HG02938 (cell line): ENCODE measurements at regions not wholly inside any gene's neighbourhood (a gene's known extent, or its start where the extent isn't known, plus 50 kb on each side); places are given as distances from the start of the nearest gene placed in this dataset.
"Not testable (repeated sequence)": the region's sequence is repeated elsewhere in the genome, so short reads cannot be mapped to it uniquely, and the experiment has no call there.

ENCODE experiments used
- ATAC-seq: cut with Tn5 transposase; IDR thresholded peaks from one replicate; pipeline ENCODE4 v1.9.1; 2021; ENCODE audit warnings: mild to moderate bottlenecking, moderate library complexity; ENCODE audit not compliant: unreplicated experiment

GRCh38 chr3:15903164-15903563, 105.4 kb upstream of the ANKRD28 start:
- ATAC-seq = no peak

- ATAC-seq = no peak
Measured at GRCh38 chr3:15903759-15904720, 106.3 kb upstream of the ANKRD28 start.

GRCh38 chr3:15905041-15905440, 107.3 kb upstream of the ANKRD28 start:
- no peak for ATAC-seq

- ATAC-seq = not testable (repeated sequence)
Measured at GRCh38 chr3:15907403-15907802, 109.6 kb upstream of the ANKRD28 start.

DNA sequence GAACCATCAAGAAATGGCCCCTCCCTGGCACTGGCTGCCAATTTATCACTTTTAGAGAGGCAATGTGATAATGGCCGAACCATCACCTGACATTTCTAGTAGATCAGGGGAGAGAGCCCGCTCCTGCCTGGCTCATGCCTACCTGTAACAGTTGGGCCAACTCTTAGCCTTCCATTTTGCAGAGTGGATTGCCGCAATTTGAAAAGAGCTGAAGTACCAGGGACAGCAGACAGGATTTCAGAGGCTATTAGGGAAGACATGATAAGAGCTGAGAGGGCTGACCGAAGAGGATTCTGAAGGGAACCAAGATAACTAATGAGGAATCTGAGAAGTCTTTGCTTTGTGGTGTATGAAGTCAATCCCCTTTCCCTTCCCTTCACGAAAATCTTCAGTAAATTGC, 121.2 kb upstream of the ANKRD28 start:
- ATAC-seq = no peak

- ATAC-seq = no peak
Measured at GRCh38 chr3:15919971-15920370, 122.2 kb upstream of the ANKRD28 start.

GRCh38 chr3:15923640-15924405, 126.0 kb upstream of the ANKRD28 start:
- no peak for ATAC-seq

DNA sequence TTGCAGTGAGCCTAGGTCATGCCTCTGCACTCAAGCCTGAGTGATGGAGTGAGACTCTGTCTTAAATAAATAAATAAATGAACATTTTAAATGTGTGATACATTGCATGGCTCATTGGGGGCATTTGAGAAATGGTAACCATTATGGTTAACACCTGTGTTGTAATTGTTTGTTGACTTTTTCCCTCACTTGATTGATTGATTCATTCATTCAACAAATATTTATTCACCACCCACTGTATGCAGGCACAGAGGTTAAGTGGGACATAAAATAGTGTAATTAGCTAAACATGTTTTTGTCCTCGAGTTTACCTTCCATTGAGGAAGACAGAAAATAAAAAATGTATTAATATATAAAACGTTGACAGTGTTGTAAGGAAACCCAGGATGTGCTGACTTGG, 127.1 kb upstream of the ANKRD28 start:
- ATAC-seq = no peak

DNA sequence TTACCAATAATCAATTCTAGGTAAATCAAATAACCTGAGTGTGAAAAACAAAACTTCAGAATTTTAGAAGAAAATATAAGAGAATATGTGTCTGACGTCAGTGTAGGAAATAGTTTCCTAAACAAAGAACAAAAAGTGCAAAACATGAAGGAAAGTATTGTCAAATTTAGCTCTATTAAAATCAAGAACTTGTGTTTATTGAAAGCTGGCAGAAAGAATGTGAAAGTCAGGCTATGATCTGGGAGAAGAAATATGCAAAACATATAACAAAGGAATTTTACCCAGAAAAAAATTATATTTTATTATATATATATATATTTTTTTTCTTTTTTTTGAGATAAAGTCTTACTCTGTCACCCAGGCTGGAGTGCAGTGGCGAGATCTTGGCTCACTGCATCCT, 129.1 kb upstream of the ANKRD28 start:
- ATAC-seq = no peak

DNA sequence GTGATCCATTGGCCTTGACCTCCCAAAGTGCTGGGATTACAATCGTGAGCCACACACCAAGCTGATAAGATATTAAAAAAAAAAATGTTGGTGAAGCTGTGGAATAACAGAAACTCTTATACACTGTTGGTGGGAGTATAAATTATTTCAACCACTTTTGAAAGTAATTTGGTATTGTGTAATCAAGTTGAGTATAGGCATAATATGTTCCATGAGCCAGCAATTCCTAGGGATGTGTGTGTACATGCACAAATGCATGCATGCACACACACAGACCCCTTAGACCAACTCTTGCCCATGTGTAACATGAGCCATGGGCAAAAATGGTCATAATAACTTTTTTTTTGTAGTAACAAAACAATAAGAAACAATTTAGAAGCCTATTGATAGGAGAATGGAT, 130.2 kb upstream of the ANKRD28 start:
- ATAC-seq = no peak

DNA sequence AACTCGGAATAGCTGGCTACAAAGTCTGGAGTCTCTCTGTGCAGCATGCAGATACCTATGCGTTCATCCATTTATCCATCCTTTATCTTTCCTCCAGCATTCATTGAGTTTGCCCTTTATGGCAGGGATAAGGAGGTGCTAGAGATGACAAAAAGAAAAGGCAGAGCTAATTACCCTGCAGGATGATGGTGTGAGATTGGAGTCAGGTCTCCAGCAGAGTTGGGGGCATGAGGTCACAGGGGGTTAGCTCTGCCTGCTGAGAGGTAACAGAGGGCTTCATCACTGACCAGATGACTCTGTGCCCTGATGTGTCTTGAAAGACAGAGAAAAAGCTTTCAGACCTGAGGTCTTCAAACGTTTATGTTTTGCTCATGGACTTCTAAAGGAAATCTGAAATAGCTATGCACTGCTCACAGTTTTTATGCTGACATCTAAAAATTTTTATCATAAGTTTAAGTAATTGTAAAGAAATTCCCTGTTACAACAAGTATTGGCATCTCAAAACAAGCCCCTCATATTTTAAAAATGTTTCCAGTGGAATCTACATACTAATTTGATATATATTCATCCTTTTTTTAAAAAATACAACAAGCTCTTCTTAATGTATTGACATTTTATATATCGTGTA, 132.3 kb upstream of the ANKRD28 start:
- ATAC-seq = no peak

DNA sequence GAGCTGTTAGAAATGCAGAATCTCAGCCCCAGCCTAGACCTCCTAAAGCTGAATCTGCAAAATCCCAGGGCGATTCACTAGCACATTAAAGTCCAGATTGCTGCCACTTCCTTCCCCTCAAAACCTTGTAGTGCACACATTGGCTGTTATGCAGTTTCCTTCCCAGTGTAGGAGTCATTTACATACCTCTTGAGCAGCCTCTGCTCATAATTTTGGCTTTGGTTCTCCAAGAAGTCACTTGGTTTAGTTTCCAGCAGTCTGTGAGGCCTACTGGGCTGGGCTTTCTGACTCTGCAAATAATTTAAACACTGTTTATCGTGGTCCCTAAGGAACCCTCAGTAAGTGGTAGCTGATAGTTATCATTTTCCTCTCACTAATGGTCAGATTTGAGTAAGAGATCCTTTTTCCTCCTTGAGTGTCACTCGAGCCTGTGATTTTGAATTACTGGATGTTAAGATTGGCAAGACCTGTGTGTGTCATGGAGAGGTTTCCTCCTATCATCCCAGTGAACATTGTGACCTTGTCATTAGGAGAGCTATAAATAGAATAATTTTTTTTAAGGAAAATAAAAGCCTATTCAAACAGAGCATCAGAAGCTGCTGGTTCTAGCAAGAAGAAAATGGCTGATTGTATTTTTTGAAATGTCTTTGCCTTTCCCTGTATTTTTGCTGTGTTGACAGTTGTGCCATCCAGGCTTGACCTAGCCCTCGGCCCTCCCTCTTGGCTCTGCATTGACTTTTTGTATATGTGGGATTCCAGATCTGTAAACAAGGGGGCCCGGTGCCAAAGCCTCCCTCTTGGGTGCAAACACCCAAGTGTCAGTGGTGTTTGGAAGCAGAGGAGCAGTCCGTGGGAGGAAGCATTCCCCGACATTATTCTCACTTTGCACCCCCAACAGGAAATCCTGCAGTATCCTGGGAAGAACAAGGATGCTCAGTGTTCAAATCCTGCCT, 134.8 kb upstream of the ANKRD28 start:
- ATAC-seq = no peak

GRCh38 chr3:15933439-15934139, 135.8 kb upstream of the ANKRD28 start:
- ATAC-seq = no peak

DNA sequence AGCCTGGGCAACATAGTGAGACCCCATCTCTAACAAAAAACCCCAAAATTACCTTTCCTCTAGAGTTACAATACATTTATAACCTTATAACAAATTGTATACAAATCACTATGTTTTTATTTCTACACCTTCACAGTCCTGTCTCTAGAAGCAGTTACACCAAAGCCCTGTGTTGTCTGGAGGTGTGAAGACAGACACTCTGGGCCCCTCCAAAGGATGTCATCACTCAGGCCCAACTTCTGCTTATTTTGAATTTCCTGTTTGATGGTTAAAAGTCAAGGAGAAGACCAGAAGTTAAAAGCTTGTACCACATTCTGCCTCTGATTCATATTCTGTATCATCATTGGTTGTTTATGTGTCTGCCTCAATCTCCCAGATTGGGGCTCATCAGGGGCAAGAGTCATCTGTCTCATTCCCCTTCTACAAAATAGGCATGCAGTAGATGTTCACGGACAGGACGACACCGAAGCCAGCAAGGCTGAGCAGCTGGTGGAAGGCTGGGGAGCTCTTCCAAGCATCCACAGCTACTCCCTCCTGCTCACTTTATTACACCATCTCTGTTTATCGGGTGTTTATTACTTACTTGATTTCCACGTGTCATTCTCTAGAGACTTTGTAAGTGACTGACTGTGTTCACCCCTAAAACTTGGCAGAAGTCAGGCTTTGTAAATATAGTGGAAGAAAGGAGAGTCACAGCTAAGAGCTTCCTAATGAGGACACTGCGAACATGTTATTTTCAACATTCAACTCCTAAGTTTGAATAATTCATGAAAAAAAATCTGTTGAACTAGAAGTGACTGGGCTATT, 136.8 kb upstream of the ANKRD28 start:
- ATAC-seq = no peak

- no peak for ATAC-seq
Measured at GRCh38 chr3:15936312-15936711, 138.5 kb upstream of the ANKRD28 start.

DNA sequence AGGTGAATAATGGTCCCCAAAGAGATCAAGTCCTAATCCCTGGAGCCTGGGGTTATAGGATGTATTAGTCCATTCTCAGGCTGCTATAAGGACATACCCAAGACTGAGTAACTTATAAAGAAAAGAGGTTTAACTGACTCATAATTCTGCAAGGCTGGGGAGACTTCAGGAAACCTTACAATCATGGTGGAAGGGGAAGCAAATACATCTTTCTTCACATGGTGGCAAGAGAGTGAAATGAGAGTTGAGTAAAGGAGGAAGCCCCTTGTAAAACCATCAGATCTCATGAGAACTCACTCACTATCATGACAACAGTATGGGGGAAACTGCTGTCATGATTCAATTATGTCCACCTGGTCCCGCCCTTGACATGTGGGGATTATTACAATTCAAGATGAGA, 142.9 kb upstream of the ANKRD28 start:
- no peak for ATAC-seq

GRCh38 chr3:15941457-15941856, 143.7 kb upstream of the ANKRD28 start:
- not testable (repeated sequence) for ATAC-seq

GRCh38 chr3:15941958-15942357, 144.2 kb upstream of the ANKRD28 start:
- ATAC-seq = no peak

GRCh38 chr3:15942462-15942861, 144.7 kb upstream of the ANKRD28 start:
- no peak for ATAC-seq
